Stomach (tissue), 8 donors: ENCODE measurements at regions not wholly inside any gene's neighbourhood (a gene's known extent, or its start where the extent isn't known, plus 50 kb on each side); places are given as distances from the start of the nearest gene placed in this dataset.

Experiments used
- DNase-seq, 2 donors: peaks; one replicate each; pipeline versions ENCODE4 v3.0.0 to v3.0.0-alpha.2; 2013 to 2019
- H3K27ac ChIP-seq, 5 donors: fragments of 200-600 bp in 4 of 5; sonication (generic) in 4 of 5; one replicate each; pipeline ENCODE4 v1.5.1; 2013 to 2019; ENCODE audit warnings: mild to moderate bottlenecking in 1 of 5, moderate library complexity in 1 of 5
- H3K27me3 ChIP-seq, 3 donors: fragments of 200-600 bp; sonication (generic); one replicate each; pipeline ENCODE4 v1.5.1; 2017 to 2019; ENCODE audit warnings: mixed run types in 1 of 3
- H3K36me3 ChIP-seq, 4 donors: fragments of 200-600 bp; sonication (generic); 1 replicate in 3 of 4; 2 replicates in 1 of 4; pipeline ENCODE4 v1.5.1; 2016 to 2019
- H3K4me1 ChIP-seq, 4 donors: fragments of 200-600 bp; sonication (generic); one replicate each; pipeline ENCODE4 v1.5.1; 2016 to 2019
- H3K4me3 ChIP-seq, 4 donors: fragments of 200-600 bp; sonication (generic) in 3 of 4; one replicate each; pipeline ENCODE4 v1.5.1; 2016 to 2019; ENCODE audit warnings: mild to moderate bottlenecking in 1 of 4
- H3K9me3 ChIP-seq, 4 donors: fragments of 200-600 bp; sonication (generic); one replicate each; pipeline ENCODE4 v1.5.1; 2016 to 2019
- CTCF ChIP-seq, 7 experiments: fragments of 450-650 bp in 4 of 7; fragments of 200-600 bp in 3 of 7; sonication (generic) in 3 of 7; IDR thresholded peaks; one replicate each; pipeline ENCODE4 v1.5.1; 2016 to 2019; ENCODE audit warnings: antibody characterized with exemption in 7 of 7, control low read depth in 2 of 7, mild to moderate bottlenecking in 1 of 7
- EP300 ChIP-seq: sonication (generic); formaldehyde crosslinking; IDR thresholded peaks from one replicate; pipeline ENCODE4 v1.6.1; 2017; ENCODE audit warnings: antibody characterized with exemption
- POLR2A ChIP-seq, 4 donors: fragments of 450-650 bp; IDR thresholded peaks; one replicate each; pipeline ENCODE4 v1.6.1; 2016; ENCODE audit warnings: antibody characterized with exemption in 4 of 4, control low read depth in 2 of 4, mild to moderate bottlenecking in 1 of 4, moderate library complexity in 1 of 4
- POLR2AphosphoS5 ChIP-seq, 3 donors: sonication (generic); formaldehyde crosslinking; IDR thresholded peaks; one replicate each; pipeline ENCODE4 v1.6.1; 2016; ENCODE audit warnings: antibody characterized with exemption in 3 of 3
- WGBS, 5 donors: extraction: QIAGEN DNeasy Blood & Tissue Kit in 3 of 5; methylation state at CpG; one replicate each; pipeline versions ENCODE4 v1.1.5 to v1.1.7; 2013 to 2018; 5-methylcytosine and 5-hydroxymethylcytosine counted together
- intact Hi-C: fragments of 100-400 bp; cut with DNase I; formaldehyde crosslinking; loops from one replicate; pipeline ENCODE4 v1.15.1; 2023; ENCODE audit warnings: low total_unique reads
- donor health status: healthy with polysubstance abuse.
- donor health status: Bipolar disorder and iron deficiency.
- donor health status: healthy.

- H3K27ac ChIP-seq = peak overlapping the region in 2 of 5 donors; percentile 33 to 45
Observed at GRCh38 chr11:95459291-95460042, 228.5 kb upstream of the SESN3 start.

GRCh38 chr11:95456714-95457491, 225.9 kb upstream of the SESN3 start:
- intact Hi-C loops = no loop called here
- no peaks in the 10 kb centered on the region for H3K36me3 ChIP-seq
- H3K9me3 ChIP-seq = no peaks in the 10 kb centered on the region
- DNase-seq = no peak
- no peak for TF ChIP-seq POLR2A (IDR thresholded peaks at IDR 0.05)
- no peak for TF ChIP-seq POLR2AphosphoS5 (IDR thresholded peaks at IDR 0.05)
- TF ChIP-seq EP300 = no peak
- no peak for TF ChIP-seq CTCF (IDR thresholded peaks at IDR 0.05)
- no peak overlapping the region for H3K27ac ChIP-seq
- WGBS, 5 donors = 87 to 94% (median 90%) methylated on average over 7 of the region's 7 CpGs
- H3K4me1 ChIP-seq = peaks cover 5 to 26% (median 13%) of the 10 kb centered on the region in 4 donors
- no peak overlapping the region for H3K4me3 ChIP-seq
- H3K27me3 ChIP-seq = no peaks in the 10 kb centered on the region

More at GRCh38 chr11:95459291-95460042, 228.5 kb upstream of the SESN3 start:
- peak in 2 of 3 donors; percentile 9 to 16 for TF ChIP-seq POLR2AphosphoS5 (IDR thresholded peaks at IDR 0.05)
- no peak for TF ChIP-seq EP300
- TF ChIP-seq POLR2A (IDR thresholded peaks at IDR 0.05) = no peak
- no peak for TF ChIP-seq CTCF (IDR thresholded peaks at IDR 0.05)
- Histone ChIP-seq H3K36me3 (no peaks in the 10 kb centered on the region), H3K27me3 (no peaks in the 10 kb centered on the region), H3K4me1 (peaks cover 0 to 27% (median 13%) of the 10 kb centered on the region in 4 donors), H3K9me3 (no peaks in the 10 kb centered on the region), H3K4me3 (no peak overlapping the region)
- intact Hi-C loops = no loop called here
- DNase-seq = peak in 1 of 2 donors; percentile 86
- 38 to 43% (median 42%) methylated on average over 7 of the region's 7 CpGs for WGBS, 5 donors

GRCh38 chr11:95455228-95455970, 224.4 kb upstream of the SESN3 start:
- no peak for DNase-seq
- TF ChIP-seq POLR2AphosphoS5 (IDR thresholded peaks at IDR 0.05) (no peak), EP300 (no peak), POLR2A (IDR thresholded peaks at IDR 0.05) (no peak), CTCF (IDR thresholded peaks at IDR 0.05) (no peak)
- Histone ChIP-seq H3K4me3 (no peak overlapping the region), H3K9me3 (no peaks in the 10 kb centered on the region), H3K27ac (no peak overlapping the region), H3K4me1 (peaks cover 5 to 31% (median 13%) of the 10 kb centered on the region in 4 donors), H3K36me3 (no peaks in the 10 kb centered on the region), H3K27me3 (no peaks in the 10 kb centered on the region)
- intact Hi-C loops = no loop called here
- 81 to 92% (median 89%) methylated on average over 6 of the region's 6 CpGs for WGBS, 5 donors

GRCh38 chr11:95453616-95454171, 222.7 kb upstream of the SESN3 start:
- Histone ChIP-seq H3K4me3 (no peak overlapping the region), H3K9me3 (no peaks in the 10 kb centered on the region), H3K36me3 (no peaks in the 10 kb centered on the region), H3K27ac (no peak overlapping the region), H3K4me1 (peaks cover 0 to 18% (median 2%) of the 10 kb centered on the region in 4 donors), H3K27me3 (no peaks in the 10 kb centered on the region)
- TF ChIP-seq EP300 (no peak), POLR2AphosphoS5 (IDR thresholded peaks at IDR 0.05) (peak in 1 of 3 donors; percentile 19)
- peak; percentile 72 to 80 for DNase-seq
- WGBS, 5 donors = 27 to 55% (median 48%) methylated on average over 7 of the region's 7 CpGs
- intact Hi-C loops = no loop called here
